DOHH2 (cell line): ENCODE measurements at regions not wholly inside any gene's neighbourhood (a gene's known extent, or its start where the extent isn't known, plus 50 kb on each side); places are given as distances from the start of the nearest gene placed in this dataset.

Experiments used
- CTCF ChIP-seq: fragments of 200-600 bp; sonication (generic); IDR thresholded peaks from one replicate; pipeline ENCODE4 v1.5.1; 2014; ENCODE audit warnings: antibody characterized with exemption, mild to moderate bottlenecking, low read depth, low read length; ENCODE audit not compliant: poor library complexity, severe bottlenecking
- EZH2phosphoT487 ChIP-seq: fragments of 200-600 bp; sonication (generic); IDR thresholded peaks from 2 replicates; pipeline ENCODE4 v1.6.1; 2017; ENCODE audit warnings: borderline replicate concordance, mild to moderate bottlenecking, antibody characterized with exemption, low read length, moderate library complexity, mixed read lengths

GRCh38 chr14:49975799-49976198, 82.9 kb downstream of the ARF6 start:
- TF ChIP-seq CTCF (no peak), EZH2phosphoT487 (no peak)
